ENCODE measurements at regions not wholly inside any gene's neighbourhood (a gene's known extent, or its start where the extent isn't known, plus 50 kb on each side); places are given as distances from the start of the nearest gene placed in this dataset.
"Not testable (repeated sequence)": the region's sequence is repeated elsewhere in the genome, so short reads cannot be mapped to it uniquely, and the experiment has no call there.

DNA sequence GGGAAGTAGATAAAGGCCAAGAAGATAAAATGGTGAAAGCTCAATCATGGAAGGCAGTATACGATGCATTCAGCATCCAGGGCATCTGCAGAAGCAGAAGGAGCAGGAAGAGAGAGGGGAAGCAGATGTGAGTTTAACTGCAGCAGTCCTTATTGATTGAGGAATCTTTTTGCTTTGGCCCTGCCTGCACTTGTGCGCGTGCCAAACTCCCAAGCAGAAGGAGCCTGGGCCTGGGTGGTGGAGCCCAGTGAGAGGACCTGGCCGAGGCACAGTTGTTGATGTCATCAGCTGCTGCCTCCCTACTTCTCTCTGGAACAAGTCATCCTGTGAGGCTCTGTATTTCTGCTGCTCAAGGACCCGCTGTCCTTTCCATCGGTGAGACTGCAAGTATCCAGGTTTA is 65.5 kb upstream of the ROPN1 start:
- FAIRE-seq (no peak), DNase-seq (ENCODE audit: low read depth) (no peak)
- Histone ChIP-seq H3K4me3 (ENCODE audit: low read depth, low read length) (no peak overlapping the region), H3K36me3 (ENCODE audit: control insufficient read depth, insufficient read depth, low read length) (no peaks in the 10 kb centered on the region), H3K27me3 (ENCODE audit: control insufficient read depth, insufficient read depth, low read length) (peaks cover 7% of the 10 kb centered on the region)
- TF ChIP-seq, protein P1, sequence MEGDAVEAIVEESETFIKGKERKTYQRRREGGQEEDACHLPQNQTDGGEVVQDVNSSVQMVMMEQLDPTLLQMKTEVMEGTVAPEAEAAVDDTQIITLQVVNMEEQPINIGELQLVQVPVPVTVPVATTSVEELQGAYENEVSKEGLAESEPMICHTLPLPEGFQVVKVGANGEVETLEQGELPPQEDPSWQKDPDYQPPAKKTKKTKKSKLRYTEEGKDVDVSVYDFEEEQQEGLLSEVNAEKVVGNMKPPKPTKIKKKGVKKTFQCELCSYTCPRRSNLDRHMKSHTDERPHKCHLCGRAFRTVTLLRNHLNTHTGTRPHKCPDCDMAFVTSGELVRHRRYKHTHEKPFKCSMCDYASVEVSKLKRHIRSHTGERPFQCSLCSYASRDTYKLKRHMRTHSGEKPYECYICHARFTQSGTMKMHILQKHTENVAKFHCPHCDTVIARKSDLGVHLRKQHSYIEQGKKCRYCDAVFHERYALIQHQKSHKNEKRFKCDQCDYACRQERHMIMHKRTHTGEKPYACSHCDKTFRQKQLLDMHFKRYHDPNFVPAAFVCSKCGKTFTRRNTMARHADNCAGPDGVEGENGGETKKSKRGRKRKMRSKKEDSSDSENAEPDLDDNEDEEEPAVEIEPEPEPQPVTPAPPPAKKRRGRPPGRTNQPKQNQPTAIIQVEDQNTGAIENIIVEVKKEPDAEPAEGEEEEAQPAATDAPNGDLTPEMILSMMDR (IDR thresholded peaks at IDR 0.05; ENCODE audit: insufficient read depth, low read length, severe bottlenecking), result no peak

DNA sequence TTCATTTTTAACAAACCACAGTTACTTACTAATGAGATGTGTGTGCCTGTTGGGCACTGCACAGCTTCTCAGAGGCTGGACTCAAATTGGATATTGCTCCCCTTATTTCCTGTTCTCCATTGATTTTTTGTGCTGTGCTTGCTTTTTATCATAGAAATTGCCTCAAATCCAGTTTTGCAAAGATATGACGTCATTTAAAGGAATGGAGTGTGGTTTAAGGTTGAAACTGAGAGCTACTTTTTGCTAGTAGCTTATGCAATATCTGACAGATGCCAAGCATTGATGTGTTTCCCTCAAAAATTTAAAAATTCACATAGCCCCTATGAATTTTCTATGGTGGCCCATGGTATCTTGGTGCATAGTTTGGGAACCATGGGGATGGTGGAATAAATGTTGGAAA is 67.7 kb upstream of the ROPN1 start:
- peaks cover 3% of the 10 kb centered on the region for H3K27me3 ChIP-seq (ENCODE audit: control insufficient read depth, insufficient read depth, low read length)
- no peak overlapping the region for H3K4me3 ChIP-seq (ENCODE audit: low read depth, low read length)
- DNase-seq (ENCODE audit: low read depth) (no peak), FAIRE-seq (no peak)
- TF ChIP-seq, protein P1 (IDR thresholded peaks at IDR 0.05; ENCODE audit: insufficient read depth, low read length, severe bottlenecking), result no peak
- H3K36me3 ChIP-seq (ENCODE audit: control insufficient read depth, insufficient read depth, low read length), result no peaks in the 10 kb centered on the region

DNA sequence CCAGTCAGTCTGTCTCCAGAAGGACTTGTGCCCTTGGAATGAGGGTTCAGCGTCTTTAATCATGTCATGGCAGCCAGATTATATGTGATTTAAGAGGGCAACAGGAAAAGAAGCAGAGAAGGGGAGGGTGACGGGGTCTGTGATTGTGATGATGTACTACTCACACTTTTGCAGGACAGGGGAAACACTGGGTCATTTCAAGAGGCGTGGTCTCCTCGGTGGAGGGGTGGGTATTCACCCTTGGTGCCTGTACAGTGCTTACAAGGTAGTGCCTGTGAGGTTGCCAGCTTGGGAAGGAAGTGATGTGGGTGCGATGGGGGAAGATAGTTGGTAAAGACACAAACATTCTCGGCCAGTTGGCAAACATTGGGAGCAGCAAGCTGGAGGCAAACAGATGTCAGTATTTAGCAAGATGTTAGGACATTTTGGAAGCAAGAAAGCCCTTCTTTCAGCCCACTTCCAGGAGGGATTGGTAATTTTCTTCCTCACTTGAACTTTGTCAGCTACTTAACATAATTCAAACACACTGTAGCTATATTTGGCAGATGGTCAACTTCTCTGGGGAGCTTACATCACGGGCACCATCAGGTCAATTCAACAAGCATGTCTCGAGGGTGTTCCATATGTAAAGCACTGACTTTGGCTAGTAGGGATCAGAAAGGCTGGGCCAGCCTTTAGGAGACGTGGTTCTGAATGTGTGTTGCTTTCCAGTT is 71.4 kb upstream of the ROPN1 start:
- H3K36me3 ChIP-seq (ENCODE audit: control insufficient read depth, insufficient read depth, low read length), result no peaks in the 10 kb centered on the region
- FAIRE-seq (peak; percentile 62), DNase-seq (ENCODE audit: low read depth) (no peak)

DNA sequence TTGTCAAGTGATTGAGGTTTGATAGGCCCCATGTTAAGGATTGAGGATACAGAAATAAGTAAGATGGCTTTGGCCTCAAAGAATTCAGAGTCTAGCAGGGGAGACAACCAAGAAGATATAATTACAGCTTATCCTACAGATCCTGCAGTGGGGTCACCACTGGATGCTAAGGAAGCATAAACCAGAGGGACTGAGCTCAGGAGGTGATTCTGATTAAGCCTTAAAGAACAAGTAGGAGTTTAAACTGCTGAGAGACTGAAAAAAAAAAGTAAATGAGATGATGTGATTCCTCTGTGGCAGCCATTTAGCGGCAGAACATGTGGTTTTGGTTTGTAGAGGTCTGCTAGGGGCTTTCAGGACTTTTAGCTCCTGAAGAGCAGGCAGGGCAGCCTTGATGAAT is 72.1 kb upstream of the ROPN1 start:
- FAIRE-seq (no peak), DNase-seq (ENCODE audit: low read depth) (no peak)
- Histone ChIP-seq H3K36me3 (ENCODE audit: control insufficient read depth, insufficient read depth, low read length) (no peaks in the 10 kb centered on the region), H3K27me3 (ENCODE audit: control insufficient read depth, insufficient read depth, low read length) (peaks cover 5% of the 10 kb centered on the region), H3K4me3 (ENCODE audit: low read depth, low read length) (no peak overlapping the region)
- TF ChIP-seq, protein P1 (IDR thresholded peaks at IDR 0.05; ENCODE audit: insufficient read depth, low read length, severe bottlenecking), result no peak

More for the DNA sequence above, 71.4 kb upstream of the ROPN1 start:
- Histone ChIP-seq H3K27me3 (ENCODE audit: control insufficient read depth, insufficient read depth, low read length) (peaks cover 5% of the 10 kb centered on the region), H3K4me3 (ENCODE audit: low read depth, low read length) (no peak overlapping the region)
- TF ChIP-seq, protein P1 (IDR thresholded peaks at IDR 0.05; ENCODE audit: insufficient read depth, low read length, severe bottlenecking), result no peak

DNA sequence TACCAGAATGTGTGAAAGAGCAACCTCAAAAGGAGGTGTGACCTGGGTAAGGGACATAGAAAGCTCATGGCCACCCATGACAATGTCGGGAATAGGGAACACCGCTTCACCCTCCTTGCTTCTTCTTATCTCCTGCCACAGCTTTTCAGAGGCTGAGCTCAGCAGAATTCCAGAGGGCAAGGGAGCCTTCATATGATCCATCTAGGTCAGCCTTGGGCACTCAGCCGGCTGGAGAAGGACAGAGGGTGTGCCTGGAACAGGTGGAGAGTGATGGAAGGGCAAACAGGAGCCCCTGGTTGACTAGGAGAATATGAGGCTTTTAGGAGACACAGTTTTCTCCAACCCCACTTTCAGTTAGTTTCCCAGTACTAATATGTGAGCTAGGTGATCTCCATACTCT is 74.6 kb upstream of the ROPN1 start:
- FAIRE-seq, result peak; percentile 52
- H3K27me3 ChIP-seq (ENCODE audit: control insufficient read depth, insufficient read depth, low read length), result not testable (repeated sequence)

DNA sequence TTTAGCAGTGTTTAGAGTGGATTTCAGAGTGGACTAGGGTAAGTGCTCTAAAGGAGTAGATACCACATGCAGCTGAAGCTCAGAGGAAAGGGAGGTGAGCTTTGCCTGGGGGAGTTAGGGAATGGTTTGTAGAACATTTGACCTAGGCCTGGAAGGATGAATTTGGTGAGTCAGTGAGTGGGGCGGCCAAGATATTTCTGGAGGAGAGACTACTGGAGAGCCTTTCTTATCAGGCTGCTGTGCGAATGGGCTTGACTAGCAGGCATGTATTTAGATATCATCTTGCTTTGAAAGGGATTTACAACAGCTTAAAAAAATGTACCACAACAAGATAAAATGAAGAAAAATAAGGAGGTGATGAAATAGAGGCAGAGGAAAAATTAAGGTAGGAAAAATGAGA is 77.8 kb upstream of the ROPN1 start:
- FAIRE-seq; H3K27me3 ChIP-seq (ENCODE audit: control insufficient read depth, insufficient read depth, low read length); H3K4me3 ChIP-seq (ENCODE audit: low read depth, low read length); H3K36me3 ChIP-seq (ENCODE audit: control insufficient read depth, insufficient read depth, low read length); DNase-seq (ENCODE audit: low read depth): not testable (repeated sequence)

More for the DNA sequence above, 74.6 kb upstream of the ROPN1 start:
- DNase-seq (ENCODE audit: low read depth); H3K36me3 ChIP-seq (ENCODE audit: control insufficient read depth, insufficient read depth, low read length); H3K4me3 ChIP-seq (ENCODE audit: low read depth, low read length): not testable (repeated sequence)

DNA sequence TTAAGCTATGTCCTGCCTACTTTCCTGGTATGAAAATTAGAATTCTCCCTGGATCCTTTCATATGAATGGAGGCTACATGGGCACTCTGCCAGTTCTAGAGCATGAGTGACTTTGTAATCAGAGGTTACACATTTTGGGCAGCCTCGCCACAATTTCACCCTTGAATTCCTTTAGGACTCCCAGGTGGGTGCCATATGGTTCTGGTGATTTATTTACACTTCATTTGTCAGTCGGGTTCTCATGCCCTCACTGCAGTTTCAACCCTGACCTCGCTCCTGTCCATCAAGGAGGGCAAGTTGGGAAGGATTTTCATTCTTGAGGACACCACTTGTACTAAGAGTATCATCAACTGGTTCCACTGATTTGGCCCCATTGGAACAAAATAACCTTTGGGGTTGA is 83.2 kb upstream of the ROPN1 start:
- not testable (repeated sequence) for H3K27me3 ChIP-seq (ENCODE audit: control insufficient read depth, insufficient read depth, low read length); H3K4me3 ChIP-seq (ENCODE audit: low read depth, low read length); DNase-seq (ENCODE audit: low read depth); FAIRE-seq; H3K36me3 ChIP-seq (ENCODE audit: control insufficient read depth, insufficient read depth, low read length)

Data from bronchial epithelial cell (primary cell).